D721Med (cell line): ENCODE measurements at regions not wholly inside any gene's neighbourhood (a gene's known extent, or its start where the extent isn't known, plus 50 kb on each side); places are given as distances from the start of the nearest gene placed in this dataset.
"Not testable (repeated sequence)": the region's sequence is repeated elsewhere in the genome, so short reads cannot be mapped to it uniquely, and the experiment has no call there.

Source experiments
- DNase-seq: peaks from one replicate; pipeline ENCODE4 v3.0.0; 2011; ENCODE audit warnings: low spot score; ENCODE audit not compliant: insufficient read length
- FAIRE-seq: peaks from 2 replicates; lab custom pipeline; 2011; peaks lifted over from hg19 to GRCh38; lab: Jason Lieb, UNC
- CTCF ChIP-seq: IDR thresholded peaks from 2 replicates; pipeline ENCODE4 v1.5.1; 2012; ENCODE audit warnings: mild to moderate bottlenecking, control low read depth; ENCODE audit not compliant: insufficient read depth; ENCODE audit errors: missing control alignments

GRCh38 chr13:80828759-80829158 is 487.8 kb upstream of the SPRY2 start:
- no peak for TF ChIP-seq CTCF
- no peak for FAIRE-seq
- no peak for DNase-seq

GRCh38 chr13:80825276-80825675 is 484.4 kb upstream of the SPRY2 start:
- FAIRE-seq (no peak), DNase-seq (no peak)
- TF ChIP-seq CTCF: no peak

GRCh38 chr13:80824229-80824628 is 483.3 kb upstream of the SPRY2 start:
- no peak for DNase-seq
- FAIRE-seq: no peak
- no peak for TF ChIP-seq CTCF

- FAIRE-seq (no peak), DNase-seq (no peak)
- no peak for TF ChIP-seq CTCF
Measured at GRCh38 chr13:80823472-80823871, 482.5 kb upstream of the SPRY2 start.

DNA sequence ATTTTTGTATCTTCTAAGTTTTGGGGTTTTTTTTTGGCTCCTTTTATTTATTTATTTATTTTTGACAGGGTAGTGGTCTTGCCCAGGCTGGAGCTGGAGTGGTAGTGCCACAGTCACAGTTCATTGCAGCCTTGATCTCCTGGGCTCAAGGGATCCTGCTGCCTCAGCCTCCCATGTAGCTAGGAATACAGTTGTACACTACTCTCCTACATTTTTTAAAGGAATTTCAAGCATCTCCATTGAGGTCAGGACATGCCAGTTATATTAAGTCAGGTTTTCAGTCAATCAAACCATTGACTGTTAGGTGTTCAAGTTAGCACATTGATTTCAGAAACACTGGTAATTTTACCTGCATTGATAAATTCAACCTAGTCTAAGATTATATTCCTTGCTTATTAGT is 480.5 kb upstream of the SPRY2 start:
- no peak for TF ChIP-seq CTCF
- DNase-seq (no peak), FAIRE-seq (no peak)

- FAIRE-seq: no peak
- TF ChIP-seq CTCF: no peak
Measured at GRCh38 chr13:80817979-80818378, 477.1 kb upstream of the SPRY2 start.

GRCh38 chr13:80814541-80814940 is 473.6 kb upstream of the SPRY2 start:
- no peak for TF ChIP-seq CTCF
- no peak for DNase-seq
- FAIRE-seq: no peak

More at GRCh38 chr13:80817979-80818378, 477.1 kb upstream of the SPRY2 start:
- no peak for DNase-seq

DNA sequence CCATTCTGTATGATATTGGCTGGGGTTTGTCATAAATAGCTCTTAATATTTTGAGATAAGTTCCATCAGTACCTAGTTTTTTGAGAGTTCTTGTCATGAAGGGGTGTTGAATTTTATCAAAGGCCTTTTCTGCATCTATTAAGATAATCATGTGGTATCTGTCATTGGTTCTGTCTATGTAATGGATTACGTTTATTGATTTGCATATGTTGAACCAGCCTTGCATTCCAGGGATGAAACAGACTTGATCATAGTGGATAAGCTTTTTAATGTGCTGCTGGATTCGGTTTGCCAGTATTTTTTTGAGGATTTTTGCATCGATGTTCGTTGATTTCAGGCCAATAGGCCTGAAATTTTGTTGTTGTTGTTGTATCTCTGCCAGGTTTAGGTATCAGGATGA is 469.4 kb upstream of the SPRY2 start:
- FAIRE-seq, DNase-seq: not testable (repeated sequence)
